ENCODE measurements at regions not wholly inside any gene's neighbourhood (a gene's known extent, or its start where the extent isn't known, plus 50 kb on each side); places are given as distances from the start of the nearest gene placed in this dataset.

DNA sequence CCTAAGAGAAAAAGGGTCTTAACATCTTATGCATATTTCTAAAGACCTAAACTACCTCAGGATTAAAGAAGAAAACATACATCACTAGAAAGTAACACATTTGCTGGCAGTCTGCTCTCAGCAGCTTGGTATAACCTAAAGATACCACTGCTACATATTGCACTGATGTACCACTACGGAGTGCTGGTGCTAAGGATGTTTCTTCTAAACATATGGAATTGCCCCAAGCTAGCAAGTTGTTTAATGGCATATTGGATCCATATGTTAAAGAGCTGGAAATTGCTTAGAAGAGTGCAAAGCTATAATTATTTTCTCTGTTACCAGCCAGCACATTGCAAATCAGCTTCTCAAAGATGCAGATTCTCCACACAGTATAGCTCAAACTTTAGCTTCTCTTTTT is 436.5 kb upstream of the GALNTL6 start (continued):
- TF ChIP-seq EZH2 (IDR thresholded peaks at IDR 0.05) (no peak), CBX3 (IDR thresholded peaks at IDR 0.05; ENCODE audit: low read depth) (no peak), ZNF274 (IDR thresholded peaks at IDR 0.05; ENCODE audit: low read depth, low read length) (no peak)

- Histone ChIP-seq H3K4me1 (ENCODE audit: control insufficient read depth in 1 of 2, insufficient read depth in 2 of 2, low read length in 2 of 2) (no peaks in the 10 kb centered on the region), H3K4me2 (ENCODE audit: low read length) (no peak overlapping the region), H4K20me1 (ENCODE audit: insufficient read depth) (no peaks in the 10 kb centered on the region), H3K27ac (ENCODE audit: low read depth, low read length) (no peak overlapping the region), H3K9me3 (ENCODE audit: control insufficient read depth in 1 of 2, insufficient read depth in 1 of 2, low read depth in 1 of 2, low read length in 2 of 2) (no peaks in the 10 kb centered on the region), H3K4me3 (replicated peaks in 1 of 2; ENCODE audit: low read depth in 1 of 2, low read length in 2 of 2) (no peak overlapping the region), H3K9me2 (ENCODE audit: insufficient read depth) (no peaks in the 10 kb centered on the region), H3K9ac (ENCODE audit: low read length) (no peak overlapping the region), H2AFZ (ENCODE audit: low read depth, low read length, poor library complexity, severe bottlenecking) (no peak overlapping the region), H3K79me2 (ENCODE audit: insufficient read depth, low read length) (no peaks in the 10 kb centered on the region), H3K27me3 (ENCODE audit: insufficient read depth, low read length) (no peaks in the 10 kb centered on the region), H3K36me3 (ENCODE audit: control insufficient read depth in 1 of 2, insufficient read depth in 2 of 2, low read length in 2 of 2) (no peaks in the 10 kb centered on the region)
- intact Hi-C loops (cut with micrococcal nuclease): no loop called here
- ChIA-PET RAD21 (ENCODE audit: low non-redundant PET in 1 of 2, low total read pairs in 2 of 2, uncharacterized antibody in 2 of 2, unreplicated experiment in 2 of 2) (no interaction called here), POLR2A (no interaction called here), CTCF (no interaction called here)
- TF ChIP-seq ATF3 (IDR thresholded peaks at IDR 0.05) (no peak), CEBPB (IDR thresholded peaks at IDR 0.05; ENCODE audit: low read depth) (no peak), EZH2 (IDR thresholded peaks at IDR 0.05) (no peak), TCF7L2 (IDR thresholded peaks at IDR 0.05; ENCODE audit: borderline replicate concordance, extremely low read depth, insufficient read depth, insufficient read length) (no peak), SRF (IDR thresholded peaks at IDR 0.05; ENCODE audit: low read depth) (no peak), JUND (IDR thresholded peaks at IDR 0.05) (no peak), SIN3A (IDR thresholded peaks at IDR 0.05; ENCODE audit: low read depth) (no peak), YY1 (IDR thresholded peaks at IDR 0.05; ENCODE audit: extremely low read depth, insufficient replicate concordance, low read depth, low read length) (no peak), RAD21 (IDR thresholded peaks at IDR 0.05; ENCODE audit: low read depth) (no peak), SP1 (IDR thresholded peaks at IDR 0.05; ENCODE audit: low read depth) (no peak), FOSL1 (IDR thresholded peaks at IDR 0.05; ENCODE audit: low read depth) (no peak), REST (IDR thresholded peaks at IDR 0.05; ENCODE audit: low read depth) (no peak), POLR2AphosphoS5 (IDR thresholded peaks at IDR 0.05; ENCODE audit: low read depth, low read length) (no peak), CTCF (IDR thresholded peaks at IDR 0.05 in 2 of 3, conservative IDR thresholded peaks at IDR 0.05 in 1 of 3; ENCODE audit: borderline replicate concordance in 1 of 3, insufficient read depth in 1 of 3, low read depth in 2 of 3, low read length in 2 of 3) (no peak)
- TF ChIP-seq, protein P1, sequence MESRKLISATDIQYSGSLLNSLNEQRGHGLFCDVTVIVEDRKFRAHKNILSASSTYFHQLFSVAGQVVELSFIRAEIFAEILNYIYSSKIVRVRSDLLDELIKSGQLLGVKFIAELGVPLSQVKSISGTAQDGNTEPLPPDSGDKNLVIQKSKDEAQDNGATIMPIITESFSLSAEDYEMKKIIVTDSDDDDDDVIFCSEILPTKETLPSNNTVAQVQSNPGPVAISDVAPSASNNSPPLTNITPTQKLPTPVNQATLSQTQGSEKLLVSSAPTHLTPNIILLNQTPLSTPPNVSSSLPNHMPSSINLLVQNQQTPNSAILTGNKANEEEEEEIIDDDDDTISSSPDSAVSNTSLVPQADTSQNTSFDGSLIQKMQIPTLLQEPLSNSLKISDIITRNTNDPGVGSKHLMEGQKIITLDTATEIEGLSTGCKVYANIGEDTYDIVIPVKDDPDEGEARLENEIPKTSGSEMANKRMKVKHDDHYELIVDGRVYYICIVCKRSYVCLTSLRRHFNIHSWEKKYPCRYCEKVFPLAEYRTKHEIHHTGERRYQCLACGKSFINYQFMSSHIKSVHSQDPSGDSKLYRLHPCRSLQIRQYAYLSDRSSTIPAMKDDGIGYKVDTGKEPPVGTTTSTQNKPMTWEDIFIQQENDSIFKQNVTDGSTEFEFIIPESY (IDR thresholded peaks at IDR 0.05; ENCODE audit: extremely low read depth, insufficient replicate concordance, low read length): no peak
- no TSS peak for BruUV-seq (replicated peaks)
- DNase-seq (ENCODE audit: low read depth, low spot score) (no peak), ATAC-seq (no peak)
Measured at GRCh38 chr4:171353535-171353934, 459.7 kb upstream of the GALNTL6 start.
